ENCODE measurements at regions not wholly inside any gene's neighbourhood (a gene's known extent, or its start where the extent isn't known, plus 50 kb on each side); places are given as distances from the start of the nearest gene placed in this dataset.
"Not testable (repeated sequence)": the region's sequence is repeated elsewhere in the genome, so short reads cannot be mapped to it uniquely, and the experiment has no call there.

GRCh38 chr6:67814262-67814661, 820.8 kb upstream of the ADGRB3 start:
- Histone ChIP-seq H2AFZ (ENCODE audit: low read length) (no peak overlapping the region), H4K20me1 (ENCODE audit: insufficient read depth, low read length) (no peaks in the 10 kb centered on the region), H3K4me1 (ENCODE audit: low read length) (no peaks in the 10 kb centered on the region), H3K79me2 (ENCODE audit: low read length) (no peaks in the 10 kb centered on the region), H3K9me2 (replicated peaks; ENCODE audit: insufficient read depth, low read length) (no peaks in the 10 kb centered on the region), H3K9me3 (replicated peaks; ENCODE audit: insufficient read depth, low read length) (no peaks in the 10 kb centered on the region), H3K4me2 (ENCODE audit: low read depth, low read length) (no peak overlapping the region), H3K27ac (ENCODE audit: low read length) (no peak overlapping the region), H3K9ac (ENCODE audit: low read length) (no peak overlapping the region), H3K4me3 (ENCODE audit: low read length) (no peak overlapping the region), H3F3A (ENCODE audit: insufficient read depth, low read length) (no peaks in the 10 kb centered on the region), H3K27me3 (replicated peaks; ENCODE audit: insufficient read depth, low read length) (no peaks in the 10 kb centered on the region), H3K36me3 (replicated peaks; ENCODE audit: insufficient read depth, low read length) (no peaks in the 10 kb centered on the region)
- DNase-seq, result no peak
- TF ChIP-seq EZH2 (optimal IDR thresholded peaks at IDR 0.05; ENCODE audit: low read depth, low read length) (no peak), EZH2phosphoT487 (IDR thresholded peaks at IDR 0.05; ENCODE audit: low read length) (no peak)
- TF ChIP-seq, protein P1, sequence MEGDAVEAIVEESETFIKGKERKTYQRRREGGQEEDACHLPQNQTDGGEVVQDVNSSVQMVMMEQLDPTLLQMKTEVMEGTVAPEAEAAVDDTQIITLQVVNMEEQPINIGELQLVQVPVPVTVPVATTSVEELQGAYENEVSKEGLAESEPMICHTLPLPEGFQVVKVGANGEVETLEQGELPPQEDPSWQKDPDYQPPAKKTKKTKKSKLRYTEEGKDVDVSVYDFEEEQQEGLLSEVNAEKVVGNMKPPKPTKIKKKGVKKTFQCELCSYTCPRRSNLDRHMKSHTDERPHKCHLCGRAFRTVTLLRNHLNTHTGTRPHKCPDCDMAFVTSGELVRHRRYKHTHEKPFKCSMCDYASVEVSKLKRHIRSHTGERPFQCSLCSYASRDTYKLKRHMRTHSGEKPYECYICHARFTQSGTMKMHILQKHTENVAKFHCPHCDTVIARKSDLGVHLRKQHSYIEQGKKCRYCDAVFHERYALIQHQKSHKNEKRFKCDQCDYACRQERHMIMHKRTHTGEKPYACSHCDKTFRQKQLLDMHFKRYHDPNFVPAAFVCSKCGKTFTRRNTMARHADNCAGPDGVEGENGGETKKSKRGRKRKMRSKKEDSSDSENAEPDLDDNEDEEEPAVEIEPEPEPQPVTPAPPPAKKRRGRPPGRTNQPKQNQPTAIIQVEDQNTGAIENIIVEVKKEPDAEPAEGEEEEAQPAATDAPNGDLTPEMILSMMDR (IDR thresholded peaks at IDR 0.05; ENCODE audit: low read length), result no peak

- H3K4me1 ChIP-seq (ENCODE audit: low read length), result no peaks in the 10 kb centered on the region
- DNase-seq, result no peak
Measured at GRCh38 chr6:67812693-67813092, 822.4 kb upstream of the ADGRB3 start.

DNA sequence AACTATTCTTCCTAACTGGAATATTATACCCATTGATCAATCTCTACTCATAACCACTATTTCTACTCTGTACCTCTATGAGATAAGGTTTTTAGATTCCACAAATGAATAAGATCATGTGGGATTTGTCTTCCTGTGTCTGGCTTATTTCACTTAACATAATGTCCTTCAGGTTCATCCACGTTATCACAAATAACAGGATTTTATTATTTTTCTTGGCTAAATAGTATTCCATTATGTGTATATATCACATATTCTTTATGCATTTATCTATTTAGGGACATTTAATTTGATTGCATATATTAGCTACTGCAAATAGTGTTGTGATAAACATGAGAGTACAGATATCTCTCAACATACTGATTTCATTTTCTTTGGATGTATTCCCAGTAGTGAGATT, 823.0 kb upstream of the ADGRB3 start:
- Histone ChIP-seq H3K36me3 (replicated peaks; ENCODE audit: insufficient read depth, low read length) (no peaks in the 10 kb centered on the region), H3K4me3 (ENCODE audit: low read length) (no peak overlapping the region), H2AFZ (ENCODE audit: low read length) (no peak overlapping the region), H4K20me1 (ENCODE audit: insufficient read depth, low read length) (no peaks in the 10 kb centered on the region), H3K4me1 (ENCODE audit: low read length) (no peaks in the 10 kb centered on the region), H3K27me3 (replicated peaks; ENCODE audit: insufficient read depth, low read length) (no peaks in the 10 kb centered on the region), H3K27ac (ENCODE audit: low read length) (no peak overlapping the region), H3K9me2 (replicated peaks; ENCODE audit: insufficient read depth, low read length) (no peaks in the 10 kb centered on the region), H3K4me2 (ENCODE audit: low read depth, low read length) (no peak overlapping the region), H3F3A (ENCODE audit: insufficient read depth, low read length) (no peaks in the 10 kb centered on the region), H3K9ac (ENCODE audit: low read length) (no peak overlapping the region), H3K79me2 (ENCODE audit: low read length) (no peaks in the 10 kb centered on the region), H3K9me3 (replicated peaks; ENCODE audit: insufficient read depth, low read length) (no peaks in the 10 kb centered on the region)
- no peak for DNase-seq
- TF ChIP-seq EZH2phosphoT487 (IDR thresholded peaks at IDR 0.05; ENCODE audit: low read length) (no peak), EZH2 (optimal IDR thresholded peaks at IDR 0.05; ENCODE audit: low read depth, low read length) (no peak)
- TF ChIP-seq, protein P1 (IDR thresholded peaks at IDR 0.05; ENCODE audit: low read length), result no peak

More at GRCh38 chr6:67812693-67813092, 822.4 kb upstream of the ADGRB3 start:
- H3K9me3 ChIP-seq (replicated peaks; ENCODE audit: insufficient read depth, low read length), result no peaks in the 10 kb centered on the region
- H3K4me2 ChIP-seq (ENCODE audit: low read depth, low read length), result no peak overlapping the region
- no peak overlapping the region for H3K4me3 ChIP-seq (ENCODE audit: low read length)
- H3K27ac ChIP-seq (ENCODE audit: low read length), result no peak overlapping the region
- H3K9me2 ChIP-seq (replicated peaks; ENCODE audit: insufficient read depth, low read length), result no peaks in the 10 kb centered on the region
- TF ChIP-seq EZH2phosphoT487 (IDR thresholded peaks at IDR 0.05; ENCODE audit: low read length), result no peak
- H3K27me3 ChIP-seq (replicated peaks; ENCODE audit: insufficient read depth, low read length), result no peaks in the 10 kb centered on the region
- no peaks in the 10 kb centered on the region for H4K20me1 ChIP-seq (ENCODE audit: insufficient read depth, low read length)
- H3F3A ChIP-seq (ENCODE audit: insufficient read depth, low read length), result no peaks in the 10 kb centered on the region
- no peak overlapping the region for H2AFZ ChIP-seq (ENCODE audit: low read length)
- H3K36me3 ChIP-seq (replicated peaks; ENCODE audit: insufficient read depth, low read length), result no peaks in the 10 kb centered on the region
- H3K9ac ChIP-seq (ENCODE audit: low read length), result no peak overlapping the region
- no peaks in the 10 kb centered on the region for H3K79me2 ChIP-seq (ENCODE audit: low read length)

DNA sequence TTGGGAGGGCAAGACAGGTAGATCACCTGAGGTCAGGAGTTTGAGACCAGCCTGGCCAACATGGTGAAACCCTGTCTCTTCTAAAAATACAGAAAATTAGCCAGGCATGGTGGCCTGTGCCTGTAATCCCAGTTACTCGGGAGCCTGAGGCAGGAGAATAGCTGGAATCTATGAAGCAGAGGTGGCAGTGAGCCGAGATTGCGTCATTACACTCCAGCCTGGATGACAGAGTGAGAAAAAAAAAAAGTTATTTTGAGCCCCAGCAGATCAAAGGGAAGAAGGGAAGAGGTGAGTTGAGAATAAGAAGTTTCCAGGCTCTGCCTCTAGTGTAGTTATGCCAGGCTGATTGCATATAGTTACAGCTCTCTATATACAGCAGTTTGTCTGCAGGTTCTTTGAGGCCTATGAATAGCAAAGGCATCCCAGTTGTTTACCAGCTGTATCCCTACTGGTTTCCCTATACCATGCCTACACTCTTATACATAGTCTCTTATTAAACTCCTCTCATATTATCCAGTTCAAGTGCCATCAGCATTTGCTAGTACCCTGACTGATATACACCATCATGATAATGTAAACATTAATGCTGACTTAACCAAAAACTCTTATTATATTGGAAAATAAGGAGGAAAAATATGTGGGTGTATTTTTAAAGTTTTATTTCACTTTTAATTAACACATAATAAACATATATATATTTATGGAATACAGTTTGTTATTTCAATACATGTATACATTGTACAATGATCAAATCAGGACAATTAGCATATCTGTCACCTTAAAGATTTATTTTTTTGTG, 823.6 kb upstream of the ADGRB3 start:
- H3K4me2 ChIP-seq (ENCODE audit: low read depth, low read length), result no peak overlapping the region

GRCh38 chr6:67804808-67805207, 830.3 kb upstream of the ADGRB3 start:
- DNase-seq; H3F3A ChIP-seq (ENCODE audit: insufficient read depth, low read length); H3K9me2 ChIP-seq (replicated peaks; ENCODE audit: insufficient read depth, low read length); H3K79me2 ChIP-seq (ENCODE audit: low read length); H3K27me3 ChIP-seq (replicated peaks; ENCODE audit: insufficient read depth, low read length); H3K36me3 ChIP-seq (replicated peaks; ENCODE audit: insufficient read depth, low read length); H3K4me3 ChIP-seq (ENCODE audit: low read length); H3K4me1 ChIP-seq (ENCODE audit: low read length); H3K9ac ChIP-seq (ENCODE audit: low read length); H3K4me2 ChIP-seq (ENCODE audit: low read depth, low read length); H2AFZ ChIP-seq (ENCODE audit: low read length); H3K9me3 ChIP-seq (replicated peaks; ENCODE audit: insufficient read depth, low read length); H3K27ac ChIP-seq (ENCODE audit: low read length); H4K20me1 ChIP-seq (ENCODE audit: insufficient read depth, low read length): not testable (repeated sequence)

More for the DNA sequence above, 823.6 kb upstream of the ADGRB3 start:
- Histone ChIP-seq H2AFZ (ENCODE audit: low read length) (no peak overlapping the region), H3K79me2 (ENCODE audit: low read length) (no peaks in the 10 kb centered on the region), H3K27ac (ENCODE audit: low read length) (no peak overlapping the region), H4K20me1 (ENCODE audit: insufficient read depth, low read length) (no peaks in the 10 kb centered on the region), H3K4me1 (ENCODE audit: low read length) (no peaks in the 10 kb centered on the region), H3F3A (ENCODE audit: insufficient read depth, low read length) (no peaks in the 10 kb centered on the region), H3K4me3 (ENCODE audit: low read length) (no peak overlapping the region), H3K9me2 (replicated peaks; ENCODE audit: insufficient read depth, low read length) (no peaks in the 10 kb centered on the region), H3K9ac (ENCODE audit: low read length) (no peak overlapping the region), H3K9me3 (replicated peaks; ENCODE audit: insufficient read depth, low read length) (no peaks in the 10 kb centered on the region), H3K27me3 (replicated peaks; ENCODE audit: insufficient read depth, low read length) (no peaks in the 10 kb centered on the region), H3K36me3 (replicated peaks; ENCODE audit: insufficient read depth, low read length) (no peaks in the 10 kb centered on the region)
- DNase-seq, result no peak
- no peak for TF ChIP-seq EZH2 (optimal IDR thresholded peaks at IDR 0.05; ENCODE audit: low read depth, low read length)
- TF ChIP-seq, protein P1 (IDR thresholded peaks at IDR 0.05; ENCODE audit: low read length), result no peak
- TF ChIP-seq EZH2phosphoT487 (IDR thresholded peaks at IDR 0.05; ENCODE audit: low read length), result no peak
